ENCODE measurements at regions not wholly inside any gene's neighbourhood (a gene's known extent, or its start where the extent isn't known, plus 50 kb on each side); places are given as distances from the start of the nearest gene placed in this dataset.
"Not testable (repeated sequence)": the region's sequence is repeated elsewhere in the genome, so short reads cannot be mapped to it uniquely, and the experiment has no call there.

GRCh38 chrX:18102006-18102405 lies 118.7 kb downstream of the BEND2 start:
- no peak for DNase-seq

GRCh38 chrX:18101087-18101486 lies 119.6 kb downstream of the BEND2 start:
- no peak for DNase-seq

- DNase-seq: no peak
Measured at GRCh38 chrX:18099745-18100144, 120.9 kb downstream of the BEND2 start.

GRCh38 chrX:18098763-18099162 lies 121.9 kb downstream of the BEND2 start:
- no peak for DNase-seq

GRCh38 chrX:18076434-18076833 lies 144.3 kb downstream of the BEND2 start:
- no peak for DNase-seq

GRCh38 chrX:18075603-18076002 lies 145.1 kb downstream of the BEND2 start:
- no peak for DNase-seq

GRCh38 chrX:18068045-18068444 lies 152.6 kb downstream of the BEND2 start:
- DNase-seq: not testable (repeated sequence)

GRCh38 chrX:18065956-18066355 lies 154.7 kb downstream of the BEND2 start:
- no peak for DNase-seq

GRCh38 chrX:18051690-18052089 lies 169.0 kb downstream of the BEND2 start:
- no peak for DNase-seq

- no peak for DNase-seq
Measured at GRCh38 chrX:18047491-18047890, 173.2 kb downstream of the BEND2 start.

- DNase-seq: no peak
Measured at GRCh38 chrX:18045436-18045835, 175.2 kb downstream of the BEND2 start.

GRCh38 chrX:18042776-18043175 lies 177.9 kb downstream of the BEND2 start:
- DNase-seq: no peak

- DNase-seq: no peak
Measured at GRCh38 chrX:18041656-18042055, 179.0 kb downstream of the BEND2 start.

- DNase-seq: no peak
Measured at GRCh38 chrX:18039023-18039422, 177.9 kb upstream of the RAI2 start.

GRCh38 chrX:18036394-18036793 lies 175.3 kb upstream of the RAI2 start:
- no peak for DNase-seq

- no peak for DNase-seq
Measured at GRCh38 chrX:18034945-18035344, 173.8 kb upstream of the RAI2 start.

GRCh38 chrX:18034504-18034903 lies 173.4 kb upstream of the RAI2 start:
- no peak for DNase-seq

GRCh38 chrX:18032486-18033221 lies 171.6 kb upstream of the RAI2 start:
- DNase-seq: no peak

GRCh38 chrX:18031726-18032375 lies 170.8 kb upstream of the RAI2 start:
- no peak for DNase-seq

- DNase-seq: not testable (repeated sequence)
Measured at GRCh38 chrX:18030656-18031055, 169.6 kb upstream of the RAI2 start.

- no peak for DNase-seq
Measured at GRCh38 chrX:18026166-18026565, 165.1 kb upstream of the RAI2 start.

GRCh38 chrX:18017411-18017810 lies 156.3 kb upstream of the RAI2 start:
- no peak for DNase-seq

- no peak for DNase-seq
Measured at GRCh38 chrX:18016941-18017340, 155.8 kb upstream of the RAI2 start.

GRCh38 chrX:18010253-18010652 lies 149.2 kb upstream of the RAI2 start:
- no peak for DNase-seq

- no peak for DNase-seq
Measured at GRCh38 chrX:18003876-18004275, 142.8 kb upstream of the RAI2 start.

Measured in NCI-H1694 (cell line).